Adipocyte (in vitro differentiated cells): ENCODE measurements at regions not wholly inside any gene's neighbourhood (a gene's known extent, or its start where the extent isn't known, plus 50 kb on each side); places are given as distances from the start of the nearest gene placed in this dataset.

Source experiments
- DNase-seq: peaks from one replicate; pipeline ENCODE4 v3.0.0-alpha.2; 2015; ENCODE audit warnings: low read depth
- H3K27me3 ChIP-seq: replicated peaks from 2 replicates; pipeline ENCODE4 v1.7.0; 2013; ENCODE audit warnings: mild to moderate bottlenecking, low read length, moderate library complexity; ENCODE audit not compliant: control insufficient read depth, insufficient read depth
- H3K36me3 ChIP-seq: 2 replicates; pipeline ENCODE4 v1.7.0; 2013; ENCODE audit warnings: low read length, mild to moderate bottlenecking, moderate library complexity; ENCODE audit not compliant: control insufficient read depth, insufficient read depth, severe bottlenecking
- H3K4me1 ChIP-seq: 2 replicates; pipeline ENCODE4 v1.7.0; 2013; ENCODE audit warnings: mild to moderate bottlenecking, low read length, moderate library complexity; ENCODE audit not compliant: control insufficient read depth, insufficient read depth
- H3K4me3 ChIP-seq: 2 replicates; pipeline ENCODE4 v1.7.0; 2013; ENCODE audit warnings: mild to moderate bottlenecking, low read length, moderate library complexity
- H3K9ac ChIP-seq: 2 replicates; pipeline ENCODE4 v1.7.0; 2013; ENCODE audit warnings: mild to moderate bottlenecking, low read length, moderate library complexity
- H3K9me3 ChIP-seq: 2 replicates; pipeline ENCODE4 v1.7.0; 2013; ENCODE audit warnings: mild to moderate bottlenecking, low read length, moderate library complexity; ENCODE audit not compliant: control insufficient read depth

- no peak overlapping the region for H3K4me3 ChIP-seq
- H3K4me1 ChIP-seq, result no peaks in the 10 kb centered on the region
- H3K9ac ChIP-seq, result no peak overlapping the region
- no peak for DNase-seq
- H3K9me3 ChIP-seq, result peaks cover 8% of the 10 kb centered on the region
- H3K27me3 ChIP-seq, result peaks cover 9% of the 10 kb centered on the region
- H3K36me3 ChIP-seq, result no peaks in the 10 kb centered on the region
Measured at GRCh38 chr11:32161293-32161692, 70.4 kb downstream of the RCN1 start.

GRCh38 chr11:32162351-32162750 lies 71.5 kb downstream of the RCN1 start:
- no peak for DNase-seq
- no peaks in the 10 kb centered on the region for H3K9me3 ChIP-seq
- no peaks in the 10 kb centered on the region for H3K4me1 ChIP-seq
- H3K4me3 ChIP-seq, result no peak overlapping the region
- peaks cover 9% of the 10 kb centered on the region for H3K27me3 ChIP-seq
- no peak overlapping the region for H3K9ac ChIP-seq
- no peaks in the 10 kb centered on the region for H3K36me3 ChIP-seq

GRCh38 chr11:32162906-32163305 lies 72.0 kb downstream of the RCN1 start:
- Histone ChIP-seq H3K27me3 (peaks cover 6% of the 10 kb centered on the region), H3K9ac (no peak overlapping the region), H3K4me1 (no peaks in the 10 kb centered on the region), H3K9me3 (no peaks in the 10 kb centered on the region), H3K4me3 (no peak overlapping the region), H3K36me3 (no peaks in the 10 kb centered on the region)
- DNase-seq, result no peak

- H3K9ac ChIP-seq, result no peak overlapping the region
- no peaks in the 10 kb centered on the region for H3K9me3 ChIP-seq
- H3K36me3 ChIP-seq, result no peaks in the 10 kb centered on the region
- peaks cover 6% of the 10 kb centered on the region for H3K27me3 ChIP-seq
- H3K4me1 ChIP-seq, result no peaks in the 10 kb centered on the region
- no peak for DNase-seq
- H3K4me3 ChIP-seq, result no peak overlapping the region
Measured at GRCh38 chr11:32163557-32163956, 72.7 kb downstream of the RCN1 start.

GRCh38 chr11:32164836-32165235 lies 74.0 kb downstream of the RCN1 start:
- no peak for DNase-seq
- Histone ChIP-seq H3K9ac (no peak overlapping the region), H3K9me3 (no peaks in the 10 kb centered on the region), H3K4me1 (no peaks in the 10 kb centered on the region), H3K27me3 (peaks cover 7% of the 10 kb centered on the region), H3K36me3 (no peaks in the 10 kb centered on the region), H3K4me3 (no peak overlapping the region)

- Histone ChIP-seq H3K36me3 (no peaks in the 10 kb centered on the region), H3K4me1 (peaks cover 12% of the 10 kb centered on the region), H3K9ac (no peak overlapping the region), H3K4me3 (no peak overlapping the region), H3K27me3 (peaks cover 3% of the 10 kb centered on the region), H3K9me3 (no peaks in the 10 kb centered on the region)
- no peak for DNase-seq
Measured at GRCh38 chr11:32168924-32169323, 78.0 kb downstream of the RCN1 start.

- Histone ChIP-seq H3K4me3 (no peak overlapping the region), H3K36me3 (no peaks in the 10 kb centered on the region), H3K27me3 (peaks cover 3% of the 10 kb centered on the region), H3K9ac (no peak overlapping the region), H3K9me3 (no peaks in the 10 kb centered on the region), H3K4me1 (peaks cover 12% of the 10 kb centered on the region)
- no peak for DNase-seq
Measured at GRCh38 chr11:32171445-32171844, 80.6 kb downstream of the RCN1 start.

GRCh38 chr11:32172041-32172847 lies 81.4 kb downstream of the RCN1 start:
- H3K9me3 ChIP-seq, result no peaks in the 10 kb centered on the region
- H3K36me3 ChIP-seq, result no peaks in the 10 kb centered on the region
- DNase-seq, result no peak
- peaks cover 3% of the 10 kb centered on the region for H3K27me3 ChIP-seq
- H3K4me1 ChIP-seq, result peaks cover 12% of the 10 kb centered on the region
- peak overlapping the region; percentile 73 for H3K4me3 ChIP-seq
- H3K9ac ChIP-seq, result peak overlapping the region; percentile 55

- DNase-seq, result peak; percentile 75
Measured at GRCh38 chr11:32172848-32173834, 82.3 kb downstream of the RCN1 start.

GRCh38 chr11:32173977-32174376 lies 83.1 kb downstream of the RCN1 start:
- no peak overlapping the region for H3K9ac ChIP-seq

More at GRCh38 chr11:32172848-32173834, 82.3 kb downstream of the RCN1 start:
- Histone ChIP-seq H3K9me3 (no peaks in the 10 kb centered on the region), H3K27me3 (peaks cover 5% of the 10 kb centered on the region), H3K9ac (peak overlapping the region; percentile 55), H3K4me3 (peak overlapping the region; percentile 73), H3K36me3 (no peaks in the 10 kb centered on the region), H3K4me1 (peaks cover 12% of the 10 kb centered on the region)

GRCh38 chr11:32176223-32176934 lies 85.5 kb downstream of the RCN1 start:
- Histone ChIP-seq H3K4me1 (peaks cover 12% of the 10 kb centered on the region), H3K9ac (peak overlapping the region; percentile 2), H3K4me3 (no peak overlapping the region), H3K27me3 (peaks cover 19% of the 10 kb centered on the region), H3K9me3 (no peaks in the 10 kb centered on the region), H3K36me3 (no peaks in the 10 kb centered on the region)
- DNase-seq, result peak; percentile 92

More at GRCh38 chr11:32173977-32174376, 83.1 kb downstream of the RCN1 start:
- DNase-seq, result no peak
- Histone ChIP-seq H3K9me3 (no peaks in the 10 kb centered on the region), H3K36me3 (no peaks in the 10 kb centered on the region), H3K4me1 (peaks cover 12% of the 10 kb centered on the region), H3K4me3 (no peak overlapping the region), H3K27me3 (peaks cover 13% of the 10 kb centered on the region)
